DND-41 (cell line): ENCODE measurements at regions not wholly inside any gene's neighbourhood (a gene's known extent, or its start where the extent isn't known, plus 50 kb on each side); places are given as distances from the start of the nearest gene placed in this dataset.

Experiments used
- CTCF ChIP-seq: IDR thresholded peaks from 2 replicates; pipeline ENCODE4 v1.5.1; 2012; ENCODE audit warnings: borderline replicate concordance, low read length, moderate library complexity, mild to moderate bottlenecking; ENCODE audit not compliant: poor library complexity, severe bottlenecking; ENCODE audit errors: extremely low read depth
- EZH2 ChIP-seq: IDR thresholded peaks from 3 replicates; pipeline ENCODE4 v1.6.1; 2012; ENCODE audit warnings: borderline replicate concordance, low read depth, mild to moderate bottlenecking, moderate library complexity, low read length, inconsistent platforms; ENCODE audit not compliant: severe bottlenecking

DNA sequence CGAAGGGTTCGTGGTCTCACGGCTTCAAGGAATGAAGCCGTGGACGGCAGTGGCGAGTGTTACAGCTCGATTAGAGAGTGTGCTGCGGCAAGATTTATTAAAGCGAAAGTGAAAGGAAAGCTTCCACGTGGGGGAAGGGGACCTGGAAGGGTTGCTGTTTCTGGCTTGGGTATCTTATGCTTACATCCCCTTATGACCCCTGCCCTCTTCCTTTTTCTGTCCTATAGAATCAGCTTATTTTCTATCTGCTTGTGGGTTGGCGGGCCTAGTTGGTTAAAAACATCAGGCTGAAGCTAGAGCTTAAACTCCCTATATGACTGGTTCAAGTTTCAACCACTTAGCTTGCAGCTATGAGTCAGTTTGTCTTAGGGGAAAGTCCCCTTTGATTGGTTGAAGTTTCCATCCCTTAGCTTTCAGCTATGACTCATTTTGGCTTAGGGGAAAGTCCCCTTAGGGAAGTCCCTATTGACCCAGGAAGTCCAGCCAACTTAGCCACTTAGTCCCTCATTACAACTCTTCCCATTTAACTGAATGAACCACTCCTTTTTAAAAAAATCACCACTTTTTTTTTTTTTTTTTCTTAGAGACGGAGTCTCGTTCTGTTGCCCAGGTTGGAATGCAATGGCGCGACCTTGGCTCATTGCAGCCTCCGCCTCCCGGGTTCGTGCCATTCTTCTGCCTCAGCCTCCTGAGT, 1494.7 kb upstream of the TMEM132C start:
- TF ChIP-seq CTCF (no peak), EZH2 (no peak)
